ENCODE measurements at regions not wholly inside any gene's neighbourhood (a gene's known extent, or its start where the extent isn't known, plus 50 kb on each side); places are given as distances from the start of the nearest gene placed in this dataset.

- peaks cover 3% of the 10 kb centered on the region; the same call in 1 of the 2 replicates for H3K4me1 ChIP-seq (ENCODE audit: control insufficient read depth, insufficient read depth, low read length)
- H3K27ac ChIP-seq (ENCODE audit: low read length), result no peak overlapping the region
- H3K4me3 ChIP-seq (ENCODE audit: low read length), result no peak overlapping the region
- H3K9me3 ChIP-seq (ENCODE audit: control insufficient read depth, insufficient read depth, low read length), result no peaks in the 10 kb centered on the region
- DNase-seq (ENCODE audit: low read depth, low spot score), result no peak
- WGBS (ENCODE audit: insufficient coverage, insufficient read length), result no CpG with 5 or more reads among the region's 8 CpGs
- H3K36me3 ChIP-seq (ENCODE audit: control insufficient read depth, insufficient read depth, low read length), result no peaks in the 10 kb centered on the region
- H3K27me3 ChIP-seq (ENCODE audit: control insufficient read depth, insufficient read depth, low read length), result no peaks in the 10 kb centered on the region
Observed at GRCh38 chr1:22295856-22296255, 153.0 kb upstream of the WNT4 start.

- no peaks in the 10 kb centered on the region for H3K36me3 ChIP-seq (ENCODE audit: control insufficient read depth, insufficient read depth, low read length)
- H3K4me1 ChIP-seq (ENCODE audit: control insufficient read depth, insufficient read depth, low read length), result peaks cover 3% of the 10 kb centered on the region; the same call in 1 of the 2 replicates
- no CpG with 5 or more reads among the region's 14 CpGs for WGBS (ENCODE audit: insufficient coverage, insufficient read length)
- H3K9me3 ChIP-seq (ENCODE audit: control insufficient read depth, insufficient read depth, low read length), result no peaks in the 10 kb centered on the region
- H3K27me3 ChIP-seq (ENCODE audit: control insufficient read depth, insufficient read depth, low read length), result no peaks in the 10 kb centered on the region
- H3K4me3 ChIP-seq (ENCODE audit: low read length), result no peak overlapping the region
- no peak overlapping the region for H3K27ac ChIP-seq (ENCODE audit: low read length)
- no peak for DNase-seq (ENCODE audit: low read depth, low spot score)
Observed at GRCh38 chr1:22296701-22297591, 154.0 kb upstream of the WNT4 start.

- no peak for DNase-seq (ENCODE audit: low read depth, low spot score)
- Histone ChIP-seq H3K4me1 (ENCODE audit: control insufficient read depth, insufficient read depth, low read length) (peaks cover 3% of the 10 kb centered on the region; the same call in 1 of the 2 replicates), H3K27me3 (ENCODE audit: control insufficient read depth, insufficient read depth, low read length) (no peaks in the 10 kb centered on the region), H3K36me3 (ENCODE audit: control insufficient read depth, insufficient read depth, low read length) (no peaks in the 10 kb centered on the region), H3K9me3 (ENCODE audit: control insufficient read depth, insufficient read depth, low read length) (no peaks in the 10 kb centered on the region), H3K4me3 (ENCODE audit: low read length) (no peak overlapping the region), H3K27ac (ENCODE audit: low read length) (no peak overlapping the region)
- WGBS (ENCODE audit: insufficient coverage, insufficient read length), result no CpG with 5 or more reads among the region's 1 CpG
Observed at GRCh38 chr1:22297999-22298398, 153.7 kb upstream of the ZBTB40 start.

- Histone ChIP-seq H3K27ac (ENCODE audit: low read length) (no peak overlapping the region), H3K4me1 (ENCODE audit: control insufficient read depth, insufficient read depth, low read length) (no peaks in the 10 kb centered on the region), H3K27me3 (ENCODE audit: control insufficient read depth, insufficient read depth, low read length) (no peaks in the 10 kb centered on the region), H3K4me3 (ENCODE audit: low read length) (no peak overlapping the region), H3K36me3 (ENCODE audit: control insufficient read depth, insufficient read depth, low read length) (no peaks in the 10 kb centered on the region), H3K9me3 (ENCODE audit: control insufficient read depth, insufficient read depth, low read length) (no peaks in the 10 kb centered on the region)
- DNase-seq (ENCODE audit: low read depth, low spot score), result no peak
Observed at GRCh38 chr1:22303816-22304215, 147.8 kb upstream of the ZBTB40 start.

GRCh38 chr1:22309572-22309971 lies 142.1 kb upstream of the ZBTB40 start:
- Histone ChIP-seq H3K4me1 (ENCODE audit: control insufficient read depth, insufficient read depth, low read length) (no peaks in the 10 kb centered on the region), H3K27me3 (ENCODE audit: control insufficient read depth, insufficient read depth, low read length) (no peaks in the 10 kb centered on the region)
- no CpG with 5 or more reads among the region's 2 CpGs for WGBS (ENCODE audit: insufficient coverage, insufficient read length)

GRCh38 chr1:22311461-22311860 lies 140.2 kb upstream of the ZBTB40 start:
- no peaks in the 10 kb centered on the region for H3K9me3 ChIP-seq (ENCODE audit: control insufficient read depth, insufficient read depth, low read length)

More at GRCh38 chr1:22309572-22309971, 142.1 kb upstream of the ZBTB40 start:
- no peak for DNase-seq (ENCODE audit: low read depth, low spot score)
- no peak overlapping the region for H3K4me3 ChIP-seq (ENCODE audit: low read length)
- H3K36me3 ChIP-seq (ENCODE audit: control insufficient read depth, insufficient read depth, low read length), result no peaks in the 10 kb centered on the region
- H3K9me3 ChIP-seq (ENCODE audit: control insufficient read depth, insufficient read depth, low read length), result no peaks in the 10 kb centered on the region
- H3K27ac ChIP-seq (ENCODE audit: low read length), result no peak overlapping the region

GRCh38 chr1:22313321-22313720 lies 138.3 kb upstream of the ZBTB40 start:
- no peak for DNase-seq (ENCODE audit: low read depth, low spot score)
- Histone ChIP-seq H3K4me1 (ENCODE audit: control insufficient read depth, insufficient read depth, low read length) (no peaks in the 10 kb centered on the region), H3K27me3 (ENCODE audit: control insufficient read depth, insufficient read depth, low read length) (no peaks in the 10 kb centered on the region), H3K36me3 (ENCODE audit: control insufficient read depth, insufficient read depth, low read length) (no peaks in the 10 kb centered on the region), H3K9me3 (ENCODE audit: control insufficient read depth, insufficient read depth, low read length) (no peaks in the 10 kb centered on the region), H3K27ac (ENCODE audit: low read length) (no peak overlapping the region), H3K4me3 (ENCODE audit: low read length) (no peak overlapping the region)
- no CpG with 5 or more reads among the region's 8 CpGs for whole genome bisulfite sequencing (ENCODE audit: insufficient coverage, insufficient read length)

More at GRCh38 chr1:22311461-22311860, 140.2 kb upstream of the ZBTB40 start:
- no CpG with 5 or more reads among the region's 6 CpGs for WGBS (ENCODE audit: insufficient coverage, insufficient read length)
- Histone ChIP-seq H3K36me3 (ENCODE audit: control insufficient read depth, insufficient read depth, low read length) (no peaks in the 10 kb centered on the region), H3K27me3 (ENCODE audit: control insufficient read depth, insufficient read depth, low read length) (no peaks in the 10 kb centered on the region), H3K27ac (ENCODE audit: low read length) (no peak overlapping the region), H3K4me3 (ENCODE audit: low read length) (no peak overlapping the region), H3K4me1 (ENCODE audit: control insufficient read depth, insufficient read depth, low read length) (no peaks in the 10 kb centered on the region)
- DNase-seq (ENCODE audit: low read depth, low spot score), result no peak

GRCh38 chr1:22314706-22315105 lies 136.9 kb upstream of the ZBTB40 start:
- no CpG with 5 or more reads among the region's 11 CpGs for WGBS (ENCODE audit: insufficient coverage, insufficient read length)
- Histone ChIP-seq H3K27ac (ENCODE audit: low read length) (no peak overlapping the region), H3K36me3 (ENCODE audit: control insufficient read depth, insufficient read depth, low read length) (no peaks in the 10 kb centered on the region), H3K4me3 (ENCODE audit: low read length) (no peak overlapping the region), H3K9me3 (ENCODE audit: control insufficient read depth, insufficient read depth, low read length) (no peaks in the 10 kb centered on the region), H3K4me1 (ENCODE audit: control insufficient read depth, insufficient read depth, low read length) (peaks cover 4% of the 10 kb centered on the region; the same call in 1 of the 2 replicates), H3K27me3 (ENCODE audit: control insufficient read depth, insufficient read depth, low read length) (no peaks in the 10 kb centered on the region; the same call in 1 of the 2 replicates)
- DNase-seq (ENCODE audit: low read depth, low spot score), result no peak

GRCh38 chr1:22315315-22316078 lies 136.2 kb upstream of the ZBTB40 start:
- no peak overlapping the region for H3K27ac ChIP-seq (ENCODE audit: low read length)
- no peaks in the 10 kb centered on the region for H3K36me3 ChIP-seq (ENCODE audit: control insufficient read depth, insufficient read depth, low read length)
- no peak for DNase-seq (ENCODE audit: low read depth, low spot score)
- H3K4me3 ChIP-seq (ENCODE audit: low read length), result no peak overlapping the region
- H3K27me3 ChIP-seq (ENCODE audit: control insufficient read depth, insufficient read depth, low read length), result no peaks in the 10 kb centered on the region; the same call in 1 of the 2 replicates
- no CpG with 5 or more reads among the region's 21 CpGs for WGBS (ENCODE audit: insufficient coverage, insufficient read length)
- H3K9me3 ChIP-seq (ENCODE audit: control insufficient read depth, insufficient read depth, low read length), result no peaks in the 10 kb centered on the region
- H3K4me1 ChIP-seq (ENCODE audit: control insufficient read depth, insufficient read depth, low read length), result peaks cover 4% of the 10 kb centered on the region; the same call in 1 of the 2 replicates

GRCh38 chr1:22317231-22317919 lies 134.3 kb upstream of the ZBTB40 start:
- DNase-seq (ENCODE audit: low read depth, low spot score), result peak; percentile 43
- Histone ChIP-seq H3K4me1 (ENCODE audit: control insufficient read depth, insufficient read depth, low read length) (peaks cover 9% of the 10 kb centered on the region), H3K27me3 (ENCODE audit: control insufficient read depth, insufficient read depth, low read length) (no peaks in the 10 kb centered on the region; the same call in 1 of the 2 replicates), H3K27ac (ENCODE audit: low read length) (no peak overlapping the region), H3K36me3 (ENCODE audit: control insufficient read depth, insufficient read depth, low read length) (no peaks in the 10 kb centered on the region), H3K4me3 (ENCODE audit: low read length) (no peak overlapping the region), H3K9me3 (ENCODE audit: control insufficient read depth, insufficient read depth, low read length) (no peaks in the 10 kb centered on the region)
- WGBS (ENCODE audit: insufficient coverage, insufficient read length), result no CpG with 5 or more reads among the region's 10 CpGs
